ENCODE measurements at regions not wholly inside any gene's neighbourhood (a gene's known extent, or its start where the extent isn't known, plus 50 kb on each side); places are given as distances from the start of the nearest gene placed in this dataset.

GRCh38 chr12:24075650-24076049 lies 126.2 kb upstream of the SOX5 start:
- Histone ChIP-seq H3K27ac (ENCODE audit: low read length) (no peak overlapping the region), H3K9me3 (ENCODE audit: low read length) (no peaks in the 10 kb centered on the region), H4K20me1 (ENCODE audit: insufficient read depth) (no peaks in the 10 kb centered on the region), H3K4me2 (ENCODE audit: low read length) (no peak overlapping the region), H3F3A (ENCODE audit: insufficient read depth, low read length, poor library complexity, severe bottlenecking) (no peaks in the 10 kb centered on the region), H3K9me2 (ENCODE audit: insufficient read depth, low read length) (no peaks in the 10 kb centered on the region), H3K79me2 (replicated peaks; ENCODE audit: insufficient read depth, low read length) (no peaks in the 10 kb centered on the region), H2AFZ (ENCODE audit: low read depth, low read length) (no peak overlapping the region), H3K36me3 (ENCODE audit: insufficient read depth, low read length) (no peaks in the 10 kb centered on the region), H3K4me3 (ENCODE audit: low read length) (no peak overlapping the region), H3K9ac (ENCODE audit: low read length) (no peak overlapping the region), H3K27me3 (ENCODE audit: insufficient read depth, low read depth, low read length) (no peaks in the 10 kb centered on the region)
- TF ChIP-seq EZH2 (IDR thresholded peaks at IDR 0.05; ENCODE audit: borderline replicate concordance, insufficient read depth, low read length, poor library complexity, severe bottlenecking) (no peak), TAF1 (IDR thresholded peaks at IDR 0.05; ENCODE audit: low read depth) (no peak), REST (IDR thresholded peaks at IDR 0.05; ENCODE audit: borderline replicate concordance) (no peak), EP300 (conservative IDR thresholded peaks at IDR 0.05; ENCODE audit: poor library complexity, severe bottlenecking) (no peak), POLR2AphosphoS5 (IDR thresholded peaks at IDR 0.05) (no peak), CTCF (IDR thresholded peaks at IDR 0.05; ENCODE audit: poor library complexity, severe bottlenecking) (no peak), RAD21 (conservative IDR thresholded peaks at IDR 0.05) (no peak), SMC3 (conservative IDR thresholded peaks at IDR 0.05; ENCODE audit: poor library complexity) (no peak), MXI1 (conservative IDR thresholded peaks at IDR 0.05; ENCODE audit: poor library complexity, severe bottlenecking) (no peak)

- no peaks in the 10 kb centered on the region for H3K79me2 ChIP-seq (replicated peaks; ENCODE audit: insufficient read depth, low read length)
- H3K27ac ChIP-seq (ENCODE audit: low read length), result no peak overlapping the region
- no peak overlapping the region for H3K9ac ChIP-seq (ENCODE audit: low read length)
- no peaks in the 10 kb centered on the region for H3K9me3 ChIP-seq (ENCODE audit: low read length)
- H3K27me3 ChIP-seq (ENCODE audit: insufficient read depth, low read depth, low read length), result no peaks in the 10 kb centered on the region
- H3K36me3 ChIP-seq (ENCODE audit: insufficient read depth, low read length), result no peaks in the 10 kb centered on the region
- no peak overlapping the region for H3K4me2 ChIP-seq (ENCODE audit: low read length)
- no peak for TF ChIP-seq TAF1 (IDR thresholded peaks at IDR 0.05; ENCODE audit: low read depth)
- TF ChIP-seq MXI1 (conservative IDR thresholded peaks at IDR 0.05; ENCODE audit: poor library complexity, severe bottlenecking), result no peak
- no peak for TF ChIP-seq POLR2AphosphoS5 (IDR thresholded peaks at IDR 0.05)
- no peak for TF ChIP-seq RAD21 (conservative IDR thresholded peaks at IDR 0.05)
- no peak for TF ChIP-seq CTCF (IDR thresholded peaks at IDR 0.05; ENCODE audit: poor library complexity, severe bottlenecking)
- TF ChIP-seq EP300 (conservative IDR thresholded peaks at IDR 0.05; ENCODE audit: poor library complexity, severe bottlenecking), result no peak
- no peak for TF ChIP-seq SMC3 (conservative IDR thresholded peaks at IDR 0.05; ENCODE audit: poor library complexity)
- TF ChIP-seq REST (IDR thresholded peaks at IDR 0.05; ENCODE audit: borderline replicate concordance), result no peak
- no peak for TF ChIP-seq EZH2 (IDR thresholded peaks at IDR 0.05; ENCODE audit: borderline replicate concordance, insufficient read depth, low read length, poor library complexity, severe bottlenecking)
- H3K4me3 ChIP-seq (ENCODE audit: low read length), result no peak overlapping the region
- no peaks in the 10 kb centered on the region for H3K9me2 ChIP-seq (ENCODE audit: insufficient read depth, low read length)
- H4K20me1 ChIP-seq (ENCODE audit: insufficient read depth), result no peaks in the 10 kb centered on the region
- H2AFZ ChIP-seq (ENCODE audit: low read depth, low read length), result no peak overlapping the region
- H3F3A ChIP-seq (ENCODE audit: insufficient read depth, low read length, poor library complexity, severe bottlenecking), result no peaks in the 10 kb centered on the region
Measured at GRCh38 chr12:24073170-24073810, 123.8 kb upstream of the SOX5 start.
